ENCODE measurements at regions not wholly inside any gene's neighbourhood (a gene's known extent, or its start where the extent isn't known, plus 50 kb on each side); places are given as distances from the start of the nearest gene placed in this dataset.

GRCh38 chr2:186995092-186995491 lies 146.1 kb upstream of the ZSWIM2 start:
- Histone ChIP-seq H3K36me3 (ENCODE audit: control insufficient read depth, insufficient read depth, low read length) (no peaks in the 10 kb centered on the region), H3K4me1 (ENCODE audit: control insufficient read depth, insufficient read depth, low read length, poor library complexity, severe bottlenecking) (no peaks in the 10 kb centered on the region), H3K27ac (ENCODE audit: low read depth, low read length, severe bottlenecking) (no peak overlapping the region), H3K9me3 (ENCODE audit: control insufficient read depth, low read length) (no peaks in the 10 kb centered on the region), H3K4me3 (ENCODE audit: extremely low read depth, insufficient read depth, low read length, poor library complexity, severe bottlenecking) (no peak overlapping the region)
- no CpG with 5 or more reads among the region's 2 CpGs for WGBS, 2 experiments (ENCODE audit: insufficient coverage in 2 of 2)

- no CpG with 5 or more reads among the region's 2 CpGs for WGBS, 2 experiments (ENCODE audit: insufficient coverage in 2 of 2)
- Histone ChIP-seq H3K4me1 (ENCODE audit: control insufficient read depth, insufficient read depth, low read length, poor library complexity, severe bottlenecking) (no peaks in the 10 kb centered on the region), H3K36me3 (ENCODE audit: control insufficient read depth, insufficient read depth, low read length) (no peaks in the 10 kb centered on the region)
Observed at GRCh38 chr2:186992597-186992996, 143.6 kb upstream of the ZSWIM2 start.

GRCh38 chr2:186991766-186992417 lies 142.9 kb upstream of the ZSWIM2 start:
- 100% methylated on average over 1 of the region's 4 CpGs; no CpG with 5 or more reads in 1 of the 2 experiments for WGBS, 2 experiments (ENCODE audit: insufficient coverage in 2 of 2)
- no peaks in the 10 kb centered on the region for H3K4me1 ChIP-seq (ENCODE audit: control insufficient read depth, insufficient read depth, low read length, poor library complexity, severe bottlenecking)
- no peak overlapping the region for H3K27ac ChIP-seq (ENCODE audit: low read depth, low read length, severe bottlenecking)
- no peaks in the 10 kb centered on the region for H3K36me3 ChIP-seq (ENCODE audit: control insufficient read depth, insufficient read depth, low read length)
- H3K9me3 ChIP-seq (ENCODE audit: control insufficient read depth, low read length): no peaks in the 10 kb centered on the region
- H3K4me3 ChIP-seq (ENCODE audit: extremely low read depth, insufficient read depth, low read length, poor library complexity, severe bottlenecking): no peak overlapping the region

More at GRCh38 chr2:186992597-186992996, 143.6 kb upstream of the ZSWIM2 start:
- H3K9me3 ChIP-seq (ENCODE audit: control insufficient read depth, low read length): no peaks in the 10 kb centered on the region
- no peak overlapping the region for H3K27ac ChIP-seq (ENCODE audit: low read depth, low read length, severe bottlenecking)
- H3K4me3 ChIP-seq (ENCODE audit: extremely low read depth, insufficient read depth, low read length, poor library complexity, severe bottlenecking): no peak overlapping the region

GRCh38 chr2:186984966-186985365 lies 136.0 kb upstream of the ZSWIM2 start:
- WGBS, 2 experiments (ENCODE audit: insufficient coverage in 2 of 2): 90 to 91% methylated on average over 2 of the region's 2 CpGs

GRCh38 chr2:186984481-186984880 lies 135.5 kb upstream of the ZSWIM2 start:
- Histone ChIP-seq H3K4me3 (ENCODE audit: extremely low read depth, insufficient read depth, low read length, poor library complexity, severe bottlenecking) (no peak overlapping the region), H3K27ac (ENCODE audit: low read depth, low read length, severe bottlenecking) (no peak overlapping the region), H3K9me3 (ENCODE audit: control insufficient read depth, low read length) (no peaks in the 10 kb centered on the region), H3K36me3 (ENCODE audit: control insufficient read depth, insufficient read depth, low read length) (no peaks in the 10 kb centered on the region), H3K4me1 (ENCODE audit: control insufficient read depth, insufficient read depth, low read length, poor library complexity, severe bottlenecking) (no peaks in the 10 kb centered on the region)
- 89 to 96% methylated on average over 3 of the region's 3 CpGs for WGBS, 2 experiments (ENCODE audit: insufficient coverage in 2 of 2)

More at GRCh38 chr2:186984966-186985365, 136.0 kb upstream of the ZSWIM2 start:
- Histone ChIP-seq H3K27ac (ENCODE audit: low read depth, low read length, severe bottlenecking) (no peak overlapping the region), H3K9me3 (ENCODE audit: control insufficient read depth, low read length) (no peaks in the 10 kb centered on the region), H3K4me3 (ENCODE audit: extremely low read depth, insufficient read depth, low read length, poor library complexity, severe bottlenecking) (no peak overlapping the region), H3K4me1 (ENCODE audit: control insufficient read depth, insufficient read depth, low read length, poor library complexity, severe bottlenecking) (no peaks in the 10 kb centered on the region), H3K36me3 (ENCODE audit: control insufficient read depth, insufficient read depth, low read length) (no peaks in the 10 kb centered on the region)

- Histone ChIP-seq H3K4me3 (ENCODE audit: extremely low read depth, insufficient read depth, low read length, poor library complexity, severe bottlenecking) (no peak overlapping the region), H3K27ac (ENCODE audit: low read depth, low read length, severe bottlenecking) (no peak overlapping the region), H3K36me3 (ENCODE audit: control insufficient read depth, insufficient read depth, low read length) (no peaks in the 10 kb centered on the region), H3K9me3 (ENCODE audit: control insufficient read depth, low read length) (no peaks in the 10 kb centered on the region), H3K4me1 (ENCODE audit: control insufficient read depth, insufficient read depth, low read length, poor library complexity, severe bottlenecking) (no peaks in the 10 kb centered on the region)
- WGBS, 2 experiments (ENCODE audit: insufficient coverage in 2 of 2): 86 to 89% methylated on average over 11 of the region's 11 CpGs
Observed at GRCh38 chr2:186980787-186981550, 132.0 kb upstream of the ZSWIM2 start.

GRCh38 chr2:186980117-186980442 lies 131.1 kb upstream of the ZSWIM2 start:
- Histone ChIP-seq H3K4me3 (ENCODE audit: extremely low read depth, insufficient read depth, low read length, poor library complexity, severe bottlenecking) (no peak overlapping the region), H3K4me1 (ENCODE audit: control insufficient read depth, insufficient read depth, low read length, poor library complexity, severe bottlenecking) (no peaks in the 10 kb centered on the region), H3K27ac (ENCODE audit: low read depth, low read length, severe bottlenecking) (no peak overlapping the region), H3K36me3 (ENCODE audit: control insufficient read depth, insufficient read depth, low read length) (no peaks in the 10 kb centered on the region), H3K9me3 (ENCODE audit: control insufficient read depth, low read length) (no peaks in the 10 kb centered on the region)
- 92 to 94% methylated on average over 2 of the region's 2 CpGs for WGBS, 2 experiments (ENCODE audit: insufficient coverage in 2 of 2)

GRCh38 chr2:186979439-186980116 lies 130.6 kb upstream of the ZSWIM2 start:
- no peaks in the 10 kb centered on the region for H3K4me1 ChIP-seq (ENCODE audit: control insufficient read depth, insufficient read depth, low read length, poor library complexity, severe bottlenecking)
- 90 to 91% methylated on average over 7 to 8 of the region's 10 CpGs for WGBS, 2 experiments (ENCODE audit: insufficient coverage in 2 of 2)
- no peak overlapping the region for H3K4me3 ChIP-seq (ENCODE audit: extremely low read depth, insufficient read depth, low read length, poor library complexity, severe bottlenecking)
- no peaks in the 10 kb centered on the region for H3K36me3 ChIP-seq (ENCODE audit: control insufficient read depth, insufficient read depth, low read length)
- no peaks in the 10 kb centered on the region for H3K9me3 ChIP-seq (ENCODE audit: control insufficient read depth, low read length)
- H3K27ac ChIP-seq (ENCODE audit: low read depth, low read length, severe bottlenecking): no peak overlapping the region

- no peak overlapping the region for H3K4me3 ChIP-seq (ENCODE audit: extremely low read depth, insufficient read depth, low read length, poor library complexity, severe bottlenecking)
- H3K9me3 ChIP-seq (ENCODE audit: control insufficient read depth, low read length): no peaks in the 10 kb centered on the region
- no peaks in the 10 kb centered on the region for H3K4me1 ChIP-seq (ENCODE audit: control insufficient read depth, insufficient read depth, low read length, poor library complexity, severe bottlenecking)
- H3K36me3 ChIP-seq (ENCODE audit: control insufficient read depth, insufficient read depth, low read length): no peaks in the 10 kb centered on the region
- 60 to 93% methylated on average over 1 to 3 of the region's 3 CpGs for WGBS, 2 experiments (ENCODE audit: insufficient coverage in 2 of 2)
- H3K27ac ChIP-seq (ENCODE audit: low read depth, low read length, severe bottlenecking): no peak overlapping the region
Observed at GRCh38 chr2:186977433-186978045, 128.6 kb upstream of the ZSWIM2 start.

- no peaks in the 10 kb centered on the region for H3K9me3 ChIP-seq (ENCODE audit: control insufficient read depth, low read length)
- no peaks in the 10 kb centered on the region for H3K36me3 ChIP-seq (ENCODE audit: control insufficient read depth, insufficient read depth, low read length)
- no peak overlapping the region for H3K27ac ChIP-seq (ENCODE audit: low read depth, low read length, severe bottlenecking)
- no peaks in the 10 kb centered on the region for H3K4me1 ChIP-seq (ENCODE audit: control insufficient read depth, insufficient read depth, low read length, poor library complexity, severe bottlenecking)
- H3K4me3 ChIP-seq (ENCODE audit: extremely low read depth, insufficient read depth, low read length, poor library complexity, severe bottlenecking): no peak overlapping the region
- WGBS, 2 experiments (ENCODE audit: insufficient coverage in 2 of 2): 92 to 100% methylated on average over 1 to 4 of the region's 5 CpGs
Observed at GRCh38 chr2:186976329-186976728, 127.4 kb upstream of the ZSWIM2 start.

Measured in mesodermal cell (in vitro differentiated cells).